ENCODE measurements at regions not wholly inside any gene's neighbourhood (a gene's known extent, or its start where the extent isn't known, plus 50 kb on each side); places are given as distances from the start of the nearest gene placed in this dataset.
"Not testable (repeated sequence)": the region's sequence is repeated elsewhere in the genome, so short reads cannot be mapped to it uniquely, and the experiment has no call there.

DNA sequence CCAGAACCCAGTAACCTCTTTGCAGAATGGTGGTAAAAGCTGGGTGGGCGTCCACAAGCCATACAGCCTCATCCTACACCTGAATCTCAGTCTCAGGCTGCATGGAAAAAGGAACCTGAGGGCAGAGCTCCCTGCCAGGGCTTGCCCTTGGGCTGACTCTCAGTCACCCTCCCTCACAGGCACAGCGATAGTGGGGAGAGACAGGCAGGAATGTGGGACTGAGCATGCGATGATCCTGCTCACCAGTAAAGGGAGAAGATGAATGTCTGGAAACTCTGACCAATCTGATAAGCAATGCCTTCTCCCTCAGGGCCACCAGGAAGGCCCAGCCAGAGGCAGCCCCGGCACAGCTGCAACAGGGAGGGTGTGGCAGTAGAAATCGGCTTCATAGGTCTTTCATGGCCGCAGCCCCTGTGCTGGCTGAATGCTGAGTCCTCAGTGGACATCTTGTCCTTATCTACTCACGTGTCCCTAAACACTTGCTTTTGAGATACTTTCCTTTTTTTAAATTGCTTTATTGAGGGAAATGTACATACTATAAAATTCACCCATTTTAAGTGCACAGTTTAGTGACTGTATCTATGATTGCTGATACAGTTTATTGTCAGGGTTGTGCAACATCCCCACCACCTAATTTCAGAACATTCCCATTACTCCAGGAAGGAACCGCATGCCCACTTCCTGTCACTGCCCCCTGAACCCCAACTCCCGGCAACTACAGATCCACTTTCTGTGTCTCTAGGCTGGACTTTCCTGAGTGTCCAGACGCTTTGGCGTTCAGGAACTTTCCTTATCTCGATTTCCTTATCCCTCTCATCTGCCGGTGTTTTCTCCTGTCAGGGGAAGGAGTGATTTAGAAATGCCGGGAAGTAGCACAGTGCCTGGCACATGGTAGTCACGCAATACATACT, 258.1 kb downstream of the PCNX1 start:
- H3K9ac ChIP-seq (ENCODE audit: insufficient read depth in 1 of 2, low read length in 2 of 2) = peak overlapping the region in 1 of 2 donors; percentile 23
- no peak for ATAC-seq (ENCODE audit: insufficient read depth, low FRiP score)

DNA sequence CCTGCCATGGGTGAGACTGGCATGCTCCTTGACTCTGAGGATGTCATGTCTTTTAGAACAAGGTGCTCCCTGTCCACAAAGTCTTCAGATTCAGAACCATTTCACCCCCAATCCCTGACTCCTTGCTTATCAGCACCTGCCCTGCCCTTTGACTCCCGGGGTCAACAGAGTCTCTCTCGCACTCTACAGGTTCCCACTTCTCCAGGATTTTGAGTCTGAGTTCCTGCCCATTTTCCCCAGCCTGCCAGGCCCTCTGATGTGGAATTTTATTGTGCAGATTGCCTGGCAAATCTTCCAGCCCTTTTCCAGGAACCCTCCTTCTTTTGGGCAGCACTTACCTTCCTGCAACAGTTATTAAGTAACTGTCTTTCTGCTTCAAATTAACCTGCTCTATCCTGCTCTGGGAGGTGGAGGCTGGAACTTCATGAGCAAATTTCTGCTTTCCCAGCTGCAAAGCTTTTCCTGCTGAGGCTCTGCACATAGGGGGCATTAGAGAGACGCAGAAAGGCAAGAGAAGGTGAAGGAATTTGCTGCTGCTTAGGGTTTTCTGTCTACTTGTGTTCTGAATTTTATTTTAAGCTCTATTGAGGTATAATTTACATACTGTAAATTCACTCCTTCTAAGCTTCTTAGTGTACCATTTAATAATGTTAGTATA, 259.1 kb downstream of the PCNX1 start:
- DNase-seq = peak in 2 of 3 donors; percentile 87 to 90
- Histone ChIP-seq H3K4me1 (ENCODE audit: control insufficient read depth in 5 of 5, insufficient read depth in 5 of 5, low read length in 5 of 5) (peaks cover 0 to 17% (median 4%) of the 10 kb centered on the region in 5 donors), H3K9ac (ENCODE audit: insufficient read depth in 1 of 2, low read length in 2 of 2) (no peak overlapping the region), H3K27me3 (ENCODE audit: control insufficient read depth in 3 of 3, insufficient read depth in 3 of 3, low read length in 2 of 3) (no peaks in the 10 kb centered on the region), H3K4me3 (no peak overlapping the region), H3K36me3 (ENCODE audit: control insufficient read depth in 4 of 4, insufficient read depth in 4 of 4, low read length in 4 of 4) (no peaks in the 10 kb centered on the region), H3K9me3 (ENCODE audit: control insufficient read depth in 4 of 4, insufficient read depth in 3 of 4, low read length in 3 of 4) (peaks cover 0 to 3% (median 0%) of the 10 kb centered on the region in 4 donors), H3K27ac (ENCODE audit: low read depth in 1 of 2, low read length in 1 of 2) (no peak overlapping the region)
- WGBS, 2 donors = 52 to 56% methylated on average over 3 of the region's 3 CpGs
- TF ChIP-seq, protein P1, sequence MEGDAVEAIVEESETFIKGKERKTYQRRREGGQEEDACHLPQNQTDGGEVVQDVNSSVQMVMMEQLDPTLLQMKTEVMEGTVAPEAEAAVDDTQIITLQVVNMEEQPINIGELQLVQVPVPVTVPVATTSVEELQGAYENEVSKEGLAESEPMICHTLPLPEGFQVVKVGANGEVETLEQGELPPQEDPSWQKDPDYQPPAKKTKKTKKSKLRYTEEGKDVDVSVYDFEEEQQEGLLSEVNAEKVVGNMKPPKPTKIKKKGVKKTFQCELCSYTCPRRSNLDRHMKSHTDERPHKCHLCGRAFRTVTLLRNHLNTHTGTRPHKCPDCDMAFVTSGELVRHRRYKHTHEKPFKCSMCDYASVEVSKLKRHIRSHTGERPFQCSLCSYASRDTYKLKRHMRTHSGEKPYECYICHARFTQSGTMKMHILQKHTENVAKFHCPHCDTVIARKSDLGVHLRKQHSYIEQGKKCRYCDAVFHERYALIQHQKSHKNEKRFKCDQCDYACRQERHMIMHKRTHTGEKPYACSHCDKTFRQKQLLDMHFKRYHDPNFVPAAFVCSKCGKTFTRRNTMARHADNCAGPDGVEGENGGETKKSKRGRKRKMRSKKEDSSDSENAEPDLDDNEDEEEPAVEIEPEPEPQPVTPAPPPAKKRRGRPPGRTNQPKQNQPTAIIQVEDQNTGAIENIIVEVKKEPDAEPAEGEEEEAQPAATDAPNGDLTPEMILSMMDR (IDR thresholded peaks at IDR 0.05; ENCODE audit: control extremely low read depth, extremely low read depth) = no peak
- peak; percentile 31 for ATAC-seq (ENCODE audit: insufficient read depth, low FRiP score)

More for the DNA sequence above, 258.1 kb downstream of the PCNX1 start:
- H3K27ac ChIP-seq (ENCODE audit: low read depth in 1 of 2, low read length in 1 of 2) = no peak overlapping the region
- 44 to 47% methylated on average over 15 of the region's 15 CpGs for WGBS, 2 donors
- H3K27me3 ChIP-seq (ENCODE audit: control insufficient read depth in 3 of 3, insufficient read depth in 3 of 3, low read length in 2 of 3) = no peaks in the 10 kb centered on the region
- TF ChIP-seq, protein P1 (IDR thresholded peaks at IDR 0.05; ENCODE audit: control extremely low read depth, extremely low read depth) = no peak
- no peak overlapping the region for H3K4me3 ChIP-seq
- H3K9me3 ChIP-seq (ENCODE audit: control insufficient read depth in 4 of 4, insufficient read depth in 3 of 4, low read length in 3 of 4) = peaks cover 0 to 3% (median 1%) of the 10 kb centered on the region in 4 donors
- H3K36me3 ChIP-seq (ENCODE audit: control insufficient read depth in 4 of 4, insufficient read depth in 4 of 4, low read length in 4 of 4) = no peaks in the 10 kb centered on the region
- DNase-seq = peak in 1 of 3 donors; percentile 29
- H3K4me1 ChIP-seq (ENCODE audit: control insufficient read depth in 5 of 5, insufficient read depth in 5 of 5, low read length in 5 of 5) = peaks cover 0 to 17% (median 4%) of the 10 kb centered on the region in 5 donors

DNA sequence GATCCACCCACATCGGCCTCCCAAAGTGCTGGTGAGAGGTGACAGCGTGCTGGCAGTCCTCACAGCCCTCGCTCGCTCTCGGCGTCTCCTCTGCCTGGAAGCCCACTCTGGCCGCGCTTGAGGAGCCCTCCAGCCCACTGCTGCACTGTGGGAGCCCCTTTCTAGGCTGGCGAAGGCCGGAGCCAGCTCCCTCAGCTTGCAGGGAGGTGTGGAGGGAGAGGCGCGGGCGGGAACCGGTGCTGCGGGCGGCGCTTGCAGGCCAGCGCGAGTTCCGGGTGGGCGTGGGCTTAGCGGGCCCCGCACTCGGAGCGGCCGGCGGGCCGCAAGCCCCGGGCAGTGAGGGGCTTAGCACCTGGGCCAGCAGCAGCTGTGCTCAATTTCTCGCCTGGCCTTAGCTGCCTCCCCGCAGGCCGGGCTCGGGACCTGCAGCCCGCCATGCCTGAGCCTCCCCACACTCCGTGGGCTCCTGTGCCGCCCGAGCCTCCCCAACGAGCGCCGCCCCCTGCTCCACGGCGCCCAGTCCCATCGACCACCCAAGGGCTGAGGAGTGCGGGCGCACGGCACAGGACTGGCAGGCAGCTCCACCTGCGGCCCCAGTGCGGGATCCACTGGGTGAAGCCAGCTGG, 260.2 kb downstream of the PCNX1 start:
- not testable (repeated sequence) for H3K27me3 ChIP-seq (ENCODE audit: control insufficient read depth in 3 of 3, insufficient read depth in 3 of 3, low read length in 2 of 3); H3K27ac ChIP-seq (ENCODE audit: low read depth in 1 of 2, low read length in 1 of 2); H3K9ac ChIP-seq (ENCODE audit: insufficient read depth in 1 of 2, low read length in 2 of 2); DNase-seq; H3K4me3 ChIP-seq; ATAC-seq (ENCODE audit: insufficient read depth, low FRiP score); H3K9me3 ChIP-seq (ENCODE audit: control insufficient read depth in 4 of 4, insufficient read depth in 3 of 4, low read length in 3 of 4); H3K36me3 ChIP-seq (ENCODE audit: control insufficient read depth in 4 of 4, insufficient read depth in 4 of 4, low read length in 4 of 4)
- 98 to 99% methylated on average over 43 to 48 of the region's 48 CpGs for WGBS, 2 donors
- H3K4me1 ChIP-seq (ENCODE audit: control insufficient read depth in 5 of 5, insufficient read depth in 5 of 5, low read length in 5 of 5) = peaks cover 0 to 21% (median 4%) of the 10 kb centered on the region in 5 donors

DNA sequence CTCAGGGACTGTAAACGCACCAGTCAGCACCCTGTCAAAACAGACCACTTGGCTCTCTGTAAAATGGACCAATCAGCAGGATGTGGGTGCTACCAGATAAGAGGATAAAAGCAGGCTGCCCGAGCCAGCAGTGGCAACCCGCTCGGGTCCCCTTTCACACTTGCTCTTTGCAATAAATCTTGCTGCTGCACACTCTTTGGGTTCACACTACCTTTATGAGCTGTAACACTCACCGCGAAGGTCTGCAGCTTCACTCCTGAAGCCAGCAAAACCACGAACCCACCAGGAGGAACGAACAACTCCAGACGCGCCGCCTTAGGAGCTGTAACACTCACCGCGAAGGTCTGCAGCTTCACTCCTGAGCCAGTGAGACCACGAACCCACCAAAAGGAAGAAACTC, 260.9 kb downstream of the PCNX1 start:
- DNase-seq; H3K36me3 ChIP-seq (ENCODE audit: control insufficient read depth in 4 of 4, insufficient read depth in 4 of 4, low read length in 4 of 4); H3K9me3 ChIP-seq (ENCODE audit: control insufficient read depth in 4 of 4, insufficient read depth in 3 of 4, low read length in 3 of 4); H3K27me3 ChIP-seq (ENCODE audit: control insufficient read depth in 3 of 3, insufficient read depth in 3 of 3, low read length in 2 of 3); ATAC-seq (ENCODE audit: insufficient read depth, low FRiP score); H3K9ac ChIP-seq (ENCODE audit: insufficient read depth in 1 of 2, low read length in 2 of 2); H3K4me3 ChIP-seq; H3K27ac ChIP-seq (ENCODE audit: low read depth in 1 of 2, low read length in 1 of 2): not testable (repeated sequence)
- 34 to 66% methylated on average over 14 of the region's 14 CpGs for WGBS, 2 donors
- H3K4me1 ChIP-seq (ENCODE audit: control insufficient read depth in 5 of 5, insufficient read depth in 5 of 5, low read length in 5 of 5) = peaks cover 0 to 23% (median 4%) of the 10 kb centered on the region in 5 donors

Measured in lung (tissue), 11 donors.